HCT116 (cell line): ENCODE measurements at regions not wholly inside any gene's neighbourhood (a gene's known extent, or its start where the extent isn't known, plus 50 kb on each side); places are given as distances from the start of the nearest gene placed in this dataset.

Source experiments
- ATAC-seq: fragments of 200-7000 bp; cut with Tn5 transposase; 2 replicates; pipeline ENCODE4 v1.9.1; 2020; ENCODE audit warnings: mild to moderate bottlenecking, moderate library complexity
- BruUV-seq: library from RNA; stranded (reverse); fragments of 400-500 nt; replicated peaks from 2 replicates; lab custom pipeline; 2021; lab: Mats Ljungman, UMichigan
- CTCF ChIA-PET: fragments of 300-600 bp; sonication (Branson Sonifier 250); formaldehyde crosslinking; loops from one replicate; lab custom pipeline; 2021; ENCODE audit warnings: antibody characterized with exemption; lab: Charles Lee
- POLR2A ChIA-PET: fragments of 300-600, 350-600 bp; sonication (Branson Sonifier 250); formaldehyde crosslinking; loops from one replicate; lab custom pipeline; 2021; ENCODE audit warnings: antibody characterized with exemption; lab: Charles Lee
- RAD21 ChIA-PET, 2 experiments: fragments of 300-600 bp; sonication (Branson Sonifier 250); formaldehyde crosslinking; loops; one replicate each; lab custom pipeline; 2023; ENCODE audit warnings: low total read pairs in 2 of 2; ENCODE audit not compliant: uncharacterized antibody in 2 of 2, unreplicated experiment in 2 of 2, low non-redundant PET in 1 of 2; lab: Charles Lee
- DNase-seq: peaks from one replicate; pipeline ENCODE4 v3.0.0-alpha.2; 2010; ENCODE audit warnings: low read depth, low spot score
- H2AFZ ChIP-seq: fragments of 200-600 bp; shearing (Covaris generic), sonication (generic); 2 replicates; pipeline ENCODE4 v1.6.1; 2017; ENCODE audit warnings: low read depth, mixed run types, mixed read lengths, antibody characterized with exemption, low read length; ENCODE audit not compliant: poor library complexity, severe bottlenecking
- H3K27ac ChIP-seq: 2 replicates; pipeline ENCODE4 v1.5.1; 2012; ENCODE audit warnings: low read depth, low read length
- H3K27me3 ChIP-seq: fragments of 200-600 bp; sonication (generic); 2 replicates; pipeline ENCODE4 v1.6.1; 2016; ENCODE audit warnings: mixed run types, low read length, mixed read lengths; ENCODE audit not compliant: insufficient read depth
- H3K36me3 ChIP-seq, 2 experiments: fragments of 200-500 bp in 1 of 2; fragments of 200-600 bp in 1 of 2; sonication (Bioruptor generic) in 1 of 2; sonication (generic) in 1 of 2; 2 replicates each; pipeline versions ENCODE4 v1.5.1 to v1.6.1; 2014 to 2016; ENCODE audit warnings: low read length in 2 of 2, inconsistent platforms in 1 of 2, mixed read lengths in 1 of 2, mixed run types in 1 of 2; ENCODE audit not compliant: insufficient read depth in 2 of 2, control insufficient read depth in 1 of 2
- H3K4me1 ChIP-seq, 2 experiments: fragments of 200-600 bp in 1 of 2; sonication (generic) in 1 of 2; 2 replicates each; pipeline versions ENCODE4 v1.5.1 to v1.6.1; 2012 to 2017; ENCODE audit warnings: low read length in 2 of 2, inconsistent platforms in 1 of 2, mild to moderate bottlenecking in 1 of 2, mixed read lengths in 1 of 2, mixed run types in 1 of 2, moderate library complexity in 1 of 2; ENCODE audit not compliant: insufficient read depth in 2 of 2, control insufficient read depth in 1 of 2
- H3K4me2 ChIP-seq: fragments of 200-600 bp; sonication (generic); 2 replicates; pipeline ENCODE4 v1.6.1; 2017; ENCODE audit warnings: mixed run types, low read length, mixed read lengths
- H3K4me3 ChIP-seq, 2 experiments: fragments of 200-600 bp in 1 of 2; sonication (generic) in 1 of 2; replicated peaks in 1 of 2; 2 replicates each; pipeline ENCODE4 v1.5.1; 2011 to 2016; ENCODE audit warnings: low read length in 2 of 2, control low read depth in 1 of 2, low read depth in 1 of 2, mild to moderate bottlenecking in 1 of 2, mixed read lengths in 1 of 2, mixed run types in 1 of 2
- H3K79me2 ChIP-seq: fragments of 200-600 bp; sonication (generic); 2 replicates; pipeline ENCODE4 v1.6.1; 2017; ENCODE audit warnings: mild to moderate bottlenecking, mixed run types, low read length, moderate library complexity, mixed read lengths; ENCODE audit not compliant: insufficient read depth
- H3K9ac ChIP-seq: fragments of 200-600 bp; sonication (generic); 2 replicates; pipeline ENCODE4 v1.6.1; 2016; ENCODE audit warnings: low read length, mixed read lengths
- H3K9me2 ChIP-seq: fragments of 200-600 bp; sonication (generic), shearing (Covaris generic); 2 replicates; pipeline ENCODE4 v1.6.1; 2017; ENCODE audit warnings: mixed run types, mild to moderate bottlenecking, moderate library complexity; ENCODE audit not compliant: insufficient read depth
- H3K9me3 ChIP-seq, 2 experiments: fragments of 200-500 bp in 1 of 2; fragments of 200-600 bp in 1 of 2; sonication (Bioruptor generic) in 1 of 2; sonication (generic) in 1 of 2; 2 replicates each; pipeline ENCODE4 v1.6.1; 2014 to 2017; ENCODE audit warnings: low read length in 2 of 2, mixed read lengths in 2 of 2, inconsistent platforms in 1 of 2, low read depth in 1 of 2, mild to moderate bottlenecking in 1 of 2, mixed run types in 1 of 2, moderate library complexity in 1 of 2; ENCODE audit not compliant: control insufficient read depth in 1 of 2, insufficient read depth in 1 of 2
- H4K20me1 ChIP-seq: fragments of 200-600 bp; sonication (generic), shearing (Covaris generic); 2 replicates; pipeline ENCODE4 v1.6.1; 2017; ENCODE audit warnings: mixed run types, mild to moderate bottlenecking, moderate library complexity; ENCODE audit not compliant: insufficient read depth
- CTCF ChIP-seq, 3 experiments: fragments of 200-600 bp in 1 of 3; sonication (generic) in 1 of 3; IDR thresholded peaks in 2 of 3; conservative IDR thresholded peaks in 1 of 3; 2 replicates each; pipeline ENCODE4 v1.5.1; 2012 to 2017; ENCODE audit warnings: low read depth in 2 of 3, low read length in 2 of 3, antibody characterized with exemption in 1 of 3, borderline replicate concordance in 1 of 3, control low read depth in 1 of 3, mild to moderate bottlenecking in 1 of 3, mixed read lengths in 1 of 3, mixed run types in 1 of 3, moderate library complexity in 1 of 3; ENCODE audit not compliant: insufficient read depth in 1 of 3
- RAD21 ChIP-seq: IDR thresholded peaks from 2 replicates; pipeline ENCODE4 v1.6.1; 2012; ENCODE audit warnings: low read depth, mild to moderate bottlenecking
- REST ChIP-seq: IDR thresholded peaks from 2 replicates; pipeline ENCODE4 v1.6.1; 2012; ENCODE audit warnings: low read depth
- intact Hi-C: fragments of 100-400 bp; cut with micrococcal nuclease; formaldehyde crosslinking; loops from 2 replicates; pipeline ENCODE4 v1.10.0; 2022

GRCh38 chr9:22528485-22528884 is 81.9 kb downstream of the DMRTA1 start:
- RAD21 ChIA-PET, result no interaction called here
- CTCF ChIA-PET, result interaction anchor here (1.1 kb wide), 1 partner anchor 221 kb away, joined by 7 read pairs; no protein-coding TSS in a partner anchor

More at GRCh38 chr9:22528485-22528884, 81.9 kb downstream of the DMRTA1 start:
- Histone ChIP-seq H3K4me3 (no peak overlapping the region), H3K9me2 (no peaks in the 10 kb centered on the region), H3K4me2 (no peak overlapping the region), H3K4me1 (no peaks in the 10 kb centered on the region), H3K36me3 (no peaks in the 10 kb centered on the region), H2AFZ (no peak overlapping the region)
- BruUV-seq, result no TSS peak
- DNase-seq, result peak; percentile 0
- POLR2A ChIA-PET, result no interaction called here
- intact Hi-C loops, result no loop called here
- TF ChIP-seq CTCF (IDR thresholded peaks at IDR 0.05 in 2 of 3, conservative IDR thresholded peaks at IDR 0.05 in 1 of 3; ENCODE audit: borderline replicate concordance in 1 of 3, insufficient read depth in 1 of 3, low read depth in 2 of 3, low read length in 2 of 3), result peak in 2 of 3 experiments; percentile 14 to 27; a peak in 2 of 6 replicates
- no peak for TF ChIP-seq REST
- TF ChIP-seq RAD21, result peak; percentile 29; the same call in 1 of the 2 replicates
- TF ChIP-seq, all 23 proteins: peak for 2
- no peaks in the 10 kb centered on the region for H3K27me3 ChIP-seq
- ATAC-seq, result no peak
- no peaks in the 10 kb centered on the region for H3K79me2 ChIP-seq
- no peak overlapping the region for H3K9ac ChIP-seq
- no peaks in the 10 kb centered on the region for H3K9me3 ChIP-seq
- no peak overlapping the region for H3K27ac ChIP-seq
- no peaks in the 10 kb centered on the region for H4K20me1 ChIP-seq
